ENCODE measurements at regions not wholly inside any gene's neighbourhood (a gene's known extent, or its start where the extent isn't known, plus 50 kb on each side); places are given as distances from the start of the nearest gene placed in this dataset.

DNA sequence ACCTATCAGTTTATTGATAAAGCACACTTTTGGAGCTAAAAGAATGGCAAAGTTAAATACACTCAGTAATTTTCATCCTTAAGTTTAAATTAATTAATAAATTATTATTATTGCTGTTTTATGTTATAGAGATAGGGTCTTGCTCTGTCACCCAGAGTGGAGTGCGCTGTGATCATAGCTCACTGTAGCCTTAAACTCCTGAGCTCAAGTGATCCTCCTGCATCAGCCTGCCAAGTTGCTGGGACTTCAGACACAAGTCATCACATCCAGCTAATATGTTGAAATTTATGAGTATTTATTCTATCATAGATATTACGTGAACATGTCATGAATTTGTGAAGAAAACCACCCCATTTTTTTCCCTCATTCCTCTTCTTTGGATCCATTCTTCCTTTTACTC lies 64.2 kb downstream of the GJA1 start:
- Mint-ChIP-seq H3K27ac (no peak overlapping the region), H3K9me3 (no peaks in the 10 kb centered on the region), H3K4me3 (no peak overlapping the region), H3K27me3 (ENCODE audit: low read depth) (no peaks in the 10 kb centered on the region), H3K36me3 (ENCODE audit: low read depth) (no peaks in the 10 kb centered on the region), H3K4me1 (ENCODE audit: low read depth) (peaks cover 4% of the 10 kb centered on the region)

DNA sequence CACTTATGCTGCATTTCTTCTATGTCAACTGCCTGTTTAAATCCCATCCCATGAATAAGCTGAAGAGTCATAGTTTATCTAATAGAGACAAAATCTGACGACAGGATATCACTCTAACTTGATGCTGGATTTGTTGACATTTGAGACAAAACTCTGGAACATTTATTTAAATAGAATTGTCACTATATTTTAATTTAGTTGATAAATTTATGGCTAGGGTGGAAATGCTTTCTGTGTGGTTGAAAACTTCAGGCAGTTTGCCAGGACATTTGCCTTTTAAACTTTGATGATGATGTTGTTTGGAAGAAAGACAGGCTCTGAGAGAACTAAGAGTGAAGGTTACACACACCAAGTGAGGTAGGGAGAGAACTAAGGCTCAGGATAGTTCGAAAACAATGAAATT lies 68.1 kb downstream of the GJA1 start:
- H3K4me3 Mint-ChIP-seq, result no peak overlapping the region
- H3K9me3 Mint-ChIP-seq, result no peaks in the 10 kb centered on the region
- H3K4me1 Mint-ChIP-seq (ENCODE audit: low read depth), result peaks cover 4% of the 10 kb centered on the region

GRCh38 chr6:121504227-121504626 lies 68.8 kb downstream of the GJA1 start:
- no peaks in the 10 kb centered on the region for H3K9me3 Mint-ChIP-seq
- H3K4me3 Mint-ChIP-seq, result no peak overlapping the region
- H3K4me1 Mint-ChIP-seq (ENCODE audit: low read depth), result peaks cover 4% of the 10 kb centered on the region
- no peaks in the 10 kb centered on the region for H3K27me3 Mint-ChIP-seq (ENCODE audit: low read depth)
- no peak overlapping the region for H3K27ac Mint-ChIP-seq
- no peaks in the 10 kb centered on the region for H3K36me3 Mint-ChIP-seq (ENCODE audit: low read depth)

More for the DNA sequence above, 68.1 kb downstream of the GJA1 start:
- H3K27ac Mint-ChIP-seq, result no peak overlapping the region
- H3K27me3 Mint-ChIP-seq (ENCODE audit: low read depth), result no peaks in the 10 kb centered on the region
- H3K36me3 Mint-ChIP-seq (ENCODE audit: low read depth), result no peaks in the 10 kb centered on the region

- Mint-ChIP-seq H3K4me3 (no peak overlapping the region), H3K9me3 (no peaks in the 10 kb centered on the region), H3K27ac (no peak overlapping the region), H3K36me3 (ENCODE audit: low read depth) (no peaks in the 10 kb centered on the region), H3K4me1 (ENCODE audit: low read depth) (peaks cover 4% of the 10 kb centered on the region), H3K27me3 (ENCODE audit: low read depth) (no peaks in the 10 kb centered on the region)
These were observed 69.8 kb downstream of the GJA1 start for GRCh38 chr6:121505284-121505683.

GRCh38 chr6:121506761-121507754 lies 71.6 kb downstream of the GJA1 start:
- Mint-ChIP-seq H3K36me3 (ENCODE audit: low read depth) (no peaks in the 10 kb centered on the region), H3K4me1 (ENCODE audit: low read depth) (peaks cover 4% of the 10 kb centered on the region), H3K4me3 (no peak overlapping the region), H3K27me3 (ENCODE audit: low read depth) (no peaks in the 10 kb centered on the region), H3K9me3 (no peaks in the 10 kb centered on the region), H3K27ac (no peak overlapping the region)

GRCh38 chr6:121510568-121511177 lies 75.2 kb downstream of the GJA1 start:
- Mint-ChIP-seq H3K9me3 (no peaks in the 10 kb centered on the region), H3K36me3 (ENCODE audit: low read depth) (no peaks in the 10 kb centered on the region), H3K27ac (no peak overlapping the region), H3K4me3 (no peak overlapping the region), H3K27me3 (ENCODE audit: low read depth) (no peaks in the 10 kb centered on the region), H3K4me1 (ENCODE audit: low read depth) (no peaks in the 10 kb centered on the region)

DNA sequence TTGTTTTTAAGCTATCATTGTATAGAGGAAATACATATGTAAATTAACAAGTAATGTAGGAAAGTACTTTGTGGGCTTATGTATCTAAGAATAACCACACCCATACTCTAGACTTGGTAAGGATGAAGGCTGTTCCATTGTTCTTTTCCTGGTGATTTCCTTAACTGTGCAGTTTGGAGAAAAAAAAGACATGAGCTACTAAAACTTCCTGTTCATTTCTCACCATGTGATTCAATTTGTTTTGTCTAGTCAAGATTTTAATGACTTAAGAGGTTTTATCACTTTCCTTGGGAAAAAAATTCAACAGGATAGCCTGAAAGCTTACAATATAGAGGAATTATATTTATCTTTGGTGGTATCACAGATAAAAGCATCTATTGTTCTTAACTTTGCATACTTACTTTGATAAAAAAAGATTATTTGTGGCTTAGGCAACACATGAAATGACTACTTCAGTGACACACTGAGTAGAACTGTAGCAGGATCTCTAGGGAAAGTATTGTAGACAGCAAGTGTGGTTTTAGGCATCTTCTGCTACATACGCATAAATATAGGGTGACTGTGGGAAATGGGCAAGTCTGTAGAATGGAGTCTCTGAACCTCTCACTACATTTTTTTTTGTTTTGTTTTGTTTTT lies 80.3 kb downstream of the GJA1 start:
- H3K36me3 Mint-ChIP-seq (ENCODE audit: low read depth), result no peaks in the 10 kb centered on the region
- no peak overlapping the region for H3K27ac Mint-ChIP-seq
- H3K4me3 Mint-ChIP-seq, result no peak overlapping the region
- no peaks in the 10 kb centered on the region for H3K4me1 Mint-ChIP-seq (ENCODE audit: low read depth)
- H3K9me3 Mint-ChIP-seq, result no peaks in the 10 kb centered on the region
- no peaks in the 10 kb centered on the region for H3K27me3 Mint-ChIP-seq (ENCODE audit: low read depth)

- Mint-ChIP-seq H3K27me3 (ENCODE audit: low read depth) (no peaks in the 10 kb centered on the region), H3K4me3 (no peak overlapping the region), H3K36me3 (ENCODE audit: low read depth) (no peaks in the 10 kb centered on the region), H3K27ac (no peak overlapping the region), H3K4me1 (ENCODE audit: low read depth) (no peaks in the 10 kb centered on the region), H3K9me3 (no peaks in the 10 kb centered on the region)
These were observed 80.9 kb downstream of the GJA1 start for GRCh38 chr6:121516331-121516730.

GRCh38 chr6:121520337-121521163 lies 85.1 kb downstream of the GJA1 start:
- Mint-ChIP-seq H3K27ac (no peak overlapping the region), H3K4me3 (no peak overlapping the region), H3K36me3 (ENCODE audit: low read depth) (no peaks in the 10 kb centered on the region), H3K9me3 (no peaks in the 10 kb centered on the region), H3K27me3 (ENCODE audit: low read depth) (no peaks in the 10 kb centered on the region), H3K4me1 (ENCODE audit: low read depth) (no peaks in the 10 kb centered on the region)

DNA sequence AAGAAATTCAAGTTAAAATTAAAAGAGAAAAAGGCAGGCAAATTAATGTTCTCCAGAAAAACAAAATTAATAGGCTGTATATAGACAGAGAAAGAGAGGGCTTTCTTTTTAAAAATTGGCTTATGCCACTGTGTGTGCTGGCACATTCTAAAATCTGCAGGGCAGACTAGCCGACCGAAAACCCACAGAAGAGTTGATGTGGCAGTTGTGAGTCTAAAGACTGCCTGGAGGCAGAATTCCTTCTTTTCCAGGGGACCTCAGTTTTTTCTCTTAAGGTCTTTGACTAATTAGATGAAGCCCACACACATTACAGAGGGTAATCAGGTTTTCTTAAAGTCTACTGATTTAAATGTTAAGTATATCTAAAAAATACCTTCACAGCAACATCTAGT lies 85.7 kb downstream of the GJA1 start:
- Mint-ChIP-seq H3K4me1 (ENCODE audit: low read depth) (no peaks in the 10 kb centered on the region), H3K36me3 (ENCODE audit: low read depth) (no peaks in the 10 kb centered on the region), H3K4me3 (no peak overlapping the region), H3K27ac (no peak overlapping the region), H3K9me3 (no peaks in the 10 kb centered on the region), H3K27me3 (ENCODE audit: low read depth) (no peaks in the 10 kb centered on the region)

- Mint-ChIP-seq H3K27ac (no peak overlapping the region), H3K4me3 (no peak overlapping the region), H3K27me3 (ENCODE audit: low read depth) (no peaks in the 10 kb centered on the region), H3K9me3 (no peaks in the 10 kb centered on the region), H3K4me1 (ENCODE audit: low read depth) (no peaks in the 10 kb centered on the region), H3K36me3 (ENCODE audit: low read depth) (no peaks in the 10 kb centered on the region)
These were observed 86.8 kb downstream of the GJA1 start for GRCh38 chr6:121522265-121522664.

GRCh38 chr6:121522771-121523386 lies 87.4 kb downstream of the GJA1 start:
- no peaks in the 10 kb centered on the region for H3K4me1 Mint-ChIP-seq (ENCODE audit: low read depth)

DNA sequence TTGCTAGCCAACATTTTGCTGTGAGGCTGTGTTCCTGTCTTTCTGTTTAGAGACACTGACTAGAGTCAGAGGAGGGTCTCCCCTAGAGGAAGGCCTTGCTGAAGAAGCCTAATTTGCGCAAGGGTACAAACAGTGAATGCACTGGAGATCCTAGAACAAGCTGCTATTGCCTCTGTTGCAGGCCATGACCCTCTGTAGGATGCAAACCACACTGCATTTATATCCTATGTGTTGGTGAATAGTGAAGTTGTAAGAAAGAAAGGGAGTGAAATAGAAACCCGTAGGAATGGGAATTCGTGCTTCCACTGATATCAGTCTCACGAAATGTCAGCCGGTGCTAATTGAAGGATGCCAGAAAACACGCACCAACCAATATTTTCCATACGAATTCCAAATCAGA lies 88.2 kb downstream of the GJA1 start:
- Mint-ChIP-seq H3K27ac (no peak overlapping the region), H3K4me3 (no peak overlapping the region), H3K4me1 (ENCODE audit: low read depth) (no peaks in the 10 kb centered on the region), H3K27me3 (ENCODE audit: low read depth) (no peaks in the 10 kb centered on the region), H3K36me3 (ENCODE audit: low read depth) (no peaks in the 10 kb centered on the region), H3K9me3 (no peaks in the 10 kb centered on the region)

More at GRCh38 chr6:121522771-121523386, 87.4 kb downstream of the GJA1 start:
- H3K27me3 Mint-ChIP-seq (ENCODE audit: low read depth), result no peaks in the 10 kb centered on the region
- H3K36me3 Mint-ChIP-seq (ENCODE audit: low read depth), result no peaks in the 10 kb centered on the region
- H3K27ac Mint-ChIP-seq, result no peak overlapping the region
- no peaks in the 10 kb centered on the region for H3K9me3 Mint-ChIP-seq
- no peak overlapping the region for H3K4me3 Mint-ChIP-seq

DNA sequence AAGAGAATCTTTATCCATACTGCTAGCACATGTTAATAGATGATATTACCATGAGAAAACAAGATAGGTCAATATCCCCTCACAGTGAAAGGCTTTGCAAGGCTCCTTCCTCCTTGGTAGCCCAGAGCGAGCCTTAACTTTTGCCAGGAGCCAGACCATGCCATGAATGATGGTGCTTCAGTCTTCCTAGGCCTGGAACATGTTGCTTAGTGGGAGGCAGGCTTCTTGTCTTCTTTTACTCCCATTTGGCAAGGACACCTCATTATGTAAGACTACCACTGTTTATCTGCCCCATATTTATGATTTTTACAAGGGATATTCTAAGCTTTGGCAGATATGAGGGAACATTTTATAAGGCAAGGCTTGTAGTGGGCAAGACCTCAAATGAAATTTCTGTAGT lies 90.8 kb downstream of the GJA1 start:
- H3K36me3 Mint-ChIP-seq (ENCODE audit: low read depth), result no peaks in the 10 kb centered on the region
- H3K4me3 Mint-ChIP-seq, result no peak overlapping the region
- no peak overlapping the region for H3K27ac Mint-ChIP-seq
- H3K27me3 Mint-ChIP-seq (ENCODE audit: low read depth), result no peaks in the 10 kb centered on the region
- H3K9me3 Mint-ChIP-seq, result no peaks in the 10 kb centered on the region
- H3K4me1 Mint-ChIP-seq (ENCODE audit: low read depth), result no peaks in the 10 kb centered on the region

Measured in T-helper 1 cell treated with Interleukin-12 subunit alpha and Interleukin-12 subunit beta and Interleukin-4 antibody, amounts not matched to agents 30 μg/mL and 1 μg/mL, for 36 hours (primary cell).